ENCODE measurements at regions not wholly inside any gene's neighbourhood (a gene's known extent, or its start where the extent isn't known, plus 50 kb on each side); places are given as distances from the start of the nearest gene placed in this dataset.

DNA sequence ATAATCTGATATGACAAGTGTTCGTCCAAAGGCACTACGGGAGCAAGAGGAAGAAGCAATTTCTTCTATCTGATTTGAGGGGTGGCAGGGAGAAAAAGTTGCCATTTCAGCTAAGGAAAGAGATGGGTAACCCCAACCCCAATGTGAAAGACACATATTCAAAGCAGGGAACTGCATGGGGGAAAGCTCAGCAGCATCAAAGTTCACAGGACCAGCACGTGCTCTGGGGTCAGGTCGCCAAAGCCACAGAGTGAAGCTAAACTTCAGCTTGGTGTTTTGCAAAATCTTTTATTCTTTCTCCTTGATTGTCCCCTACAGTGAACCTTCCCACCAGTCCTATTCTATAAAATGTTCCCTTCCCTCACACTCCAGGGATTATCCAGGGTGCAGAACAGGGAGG, 112.8 kb upstream of the PPP2R2D start:
- no peaks in the 10 kb centered on the region for H3K36me3 ChIP-seq (replicated peaks; ENCODE audit: insufficient read depth, low read depth)
- H4K20me1 ChIP-seq (ENCODE audit: insufficient read depth, poor library complexity, severe bottlenecking) = no peaks in the 10 kb centered on the region
- H3K9me3 ChIP-seq (ENCODE audit: low read depth) = no peaks in the 10 kb centered on the region
- no peak for TF ChIP-seq EZH2phosphoT487 (IDR thresholded peaks at IDR 0.05; ENCODE audit: low read depth, severe bottlenecking, unreplicated experiment)
- TF ChIP-seq, protein P1, sequence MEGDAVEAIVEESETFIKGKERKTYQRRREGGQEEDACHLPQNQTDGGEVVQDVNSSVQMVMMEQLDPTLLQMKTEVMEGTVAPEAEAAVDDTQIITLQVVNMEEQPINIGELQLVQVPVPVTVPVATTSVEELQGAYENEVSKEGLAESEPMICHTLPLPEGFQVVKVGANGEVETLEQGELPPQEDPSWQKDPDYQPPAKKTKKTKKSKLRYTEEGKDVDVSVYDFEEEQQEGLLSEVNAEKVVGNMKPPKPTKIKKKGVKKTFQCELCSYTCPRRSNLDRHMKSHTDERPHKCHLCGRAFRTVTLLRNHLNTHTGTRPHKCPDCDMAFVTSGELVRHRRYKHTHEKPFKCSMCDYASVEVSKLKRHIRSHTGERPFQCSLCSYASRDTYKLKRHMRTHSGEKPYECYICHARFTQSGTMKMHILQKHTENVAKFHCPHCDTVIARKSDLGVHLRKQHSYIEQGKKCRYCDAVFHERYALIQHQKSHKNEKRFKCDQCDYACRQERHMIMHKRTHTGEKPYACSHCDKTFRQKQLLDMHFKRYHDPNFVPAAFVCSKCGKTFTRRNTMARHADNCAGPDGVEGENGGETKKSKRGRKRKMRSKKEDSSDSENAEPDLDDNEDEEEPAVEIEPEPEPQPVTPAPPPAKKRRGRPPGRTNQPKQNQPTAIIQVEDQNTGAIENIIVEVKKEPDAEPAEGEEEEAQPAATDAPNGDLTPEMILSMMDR (IDR thresholded peaks at IDR 0.05; ENCODE audit: poor library complexity) = no peak
- no peak overlapping the region for H3K4me2 ChIP-seq
- no peaks in the 10 kb centered on the region for H3K27me3 ChIP-seq
- DNase-seq (ENCODE audit: low spot score) = no peak
- H3K9me2 ChIP-seq (replicated peaks; ENCODE audit: insufficient read depth) = no peaks in the 10 kb centered on the region
- no peaks in the 10 kb centered on the region for H3K4me1 ChIP-seq (ENCODE audit: insufficient read depth)
- 80% methylated on average over 4 of the region's 4 CpGs for WGBS (ENCODE audit: low lambda C conversion rate, missing lambda C conversion rate)
- no peak overlapping the region for H3K4me3 ChIP-seq
- no peak overlapping the region for H2AFZ ChIP-seq
- no peaks in the 10 kb centered on the region for H3K79me2 ChIP-seq
- H3K27ac ChIP-seq = no peak overlapping the region

- H3K27me3 ChIP-seq = no peaks in the 10 kb centered on the region
- WGBS (ENCODE audit: low lambda C conversion rate, missing lambda C conversion rate) = 39% methylated on average over 6 of the region's 6 CpGs
- H3K9me2 ChIP-seq (replicated peaks; ENCODE audit: insufficient read depth) = no peaks in the 10 kb centered on the region
- no peak overlapping the region for H3K4me3 ChIP-seq
- no peak overlapping the region for H3K4me2 ChIP-seq
- no peaks in the 10 kb centered on the region for H4K20me1 ChIP-seq (ENCODE audit: insufficient read depth, poor library complexity, severe bottlenecking)
- no peaks in the 10 kb centered on the region for H3K79me2 ChIP-seq
- no peaks in the 10 kb centered on the region for H3K36me3 ChIP-seq (replicated peaks; ENCODE audit: insufficient read depth, low read depth)
- DNase-seq (ENCODE audit: low spot score) = peak; percentile 26
- H3K4me1 ChIP-seq (ENCODE audit: insufficient read depth) = no peaks in the 10 kb centered on the region
- no peak overlapping the region for H3K27ac ChIP-seq
- TF ChIP-seq, protein P1 (IDR thresholded peaks at IDR 0.05; ENCODE audit: poor library complexity) = no peak
- TF ChIP-seq EZH2phosphoT487 (IDR thresholded peaks at IDR 0.05; ENCODE audit: low read depth, severe bottlenecking, unreplicated experiment) = no peak
- no peak for TF ChIP-seq EZH2 (IDR thresholded peaks at IDR 0.05; ENCODE audit: borderline replicate concordance)
- no peaks in the 10 kb centered on the region for H3K9me3 ChIP-seq (ENCODE audit: low read depth)
- H2AFZ ChIP-seq = no peak overlapping the region
Measured at GRCh38 chr10:131788386-131788785, 112.4 kb upstream of the PPP2R2D start.

DNA sequence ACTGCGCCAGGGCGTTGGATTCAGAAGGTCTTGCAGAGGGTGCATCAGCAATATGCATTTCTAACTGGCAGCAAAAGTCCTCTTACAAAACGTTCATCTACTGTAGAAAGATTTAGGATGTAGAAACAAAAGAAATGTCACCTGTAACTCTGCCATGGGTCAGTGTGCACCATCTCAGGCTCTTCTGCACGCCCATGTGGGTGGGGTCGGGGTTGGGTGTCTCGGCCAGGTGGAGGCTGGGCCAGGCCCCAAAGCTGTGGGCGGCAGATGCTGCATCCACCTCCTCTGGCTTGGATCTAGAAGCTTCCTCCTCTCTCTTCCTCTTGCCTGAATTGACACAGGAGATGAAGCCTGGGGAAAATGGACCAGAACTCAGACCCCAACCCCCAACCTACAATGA, 111.3 kb upstream of the PPP2R2D start:
- Histone ChIP-seq H3K4me2 (no peak overlapping the region), H3K9me2 (replicated peaks; ENCODE audit: insufficient read depth) (no peaks in the 10 kb centered on the region), H3K9me3 (ENCODE audit: low read depth) (no peaks in the 10 kb centered on the region), H3K36me3 (replicated peaks; ENCODE audit: insufficient read depth, low read depth) (no peaks in the 10 kb centered on the region), H3K79me2 (no peaks in the 10 kb centered on the region), H3K27ac (no peak overlapping the region), H3K4me1 (ENCODE audit: insufficient read depth) (no peaks in the 10 kb centered on the region), H3K27me3 (no peaks in the 10 kb centered on the region), H2AFZ (no peak overlapping the region), H3K4me3 (no peak overlapping the region), H4K20me1 (ENCODE audit: insufficient read depth, poor library complexity, severe bottlenecking) (no peaks in the 10 kb centered on the region)
- WGBS (ENCODE audit: low lambda C conversion rate, missing lambda C conversion rate) = 88% methylated on average over 7 of the region's 7 CpGs
- DNase-seq (ENCODE audit: low spot score) = no peak
- TF ChIP-seq, protein P1 (IDR thresholded peaks at IDR 0.05; ENCODE audit: poor library complexity) = no peak
- no peak for TF ChIP-seq EZH2phosphoT487 (IDR thresholded peaks at IDR 0.05; ENCODE audit: low read depth, severe bottlenecking, unreplicated experiment)
- no peak for TF ChIP-seq EZH2 (IDR thresholded peaks at IDR 0.05; ENCODE audit: borderline replicate concordance)

DNA sequence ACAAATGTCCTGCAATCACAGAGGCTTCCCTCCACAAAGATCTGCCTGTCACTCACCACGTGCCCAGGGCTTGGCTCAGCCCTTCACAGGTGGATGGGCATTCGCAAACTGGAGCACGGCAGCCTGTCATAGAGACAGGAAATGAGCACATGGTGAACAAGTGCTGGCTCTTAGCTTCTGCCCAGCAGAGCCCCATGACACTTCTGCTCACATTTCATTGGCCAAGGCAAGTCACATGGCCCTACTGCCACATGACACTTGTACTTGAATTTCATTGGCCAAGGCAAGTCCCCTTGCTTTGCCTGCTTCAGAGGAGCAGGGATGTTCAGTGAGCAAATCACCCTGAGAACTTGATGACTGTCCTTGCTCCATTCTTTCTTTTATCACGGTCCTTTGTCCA, 110.8 kb upstream of the PPP2R2D start:
- 98% methylated on average over 4 of the region's 4 CpGs for WGBS (ENCODE audit: low lambda C conversion rate, missing lambda C conversion rate)
- no peaks in the 10 kb centered on the region for H3K27me3 ChIP-seq
- DNase-seq (ENCODE audit: low spot score) = no peak
- H3K4me2 ChIP-seq = no peak overlapping the region
- no peak overlapping the region for H2AFZ ChIP-seq
- no peak overlapping the region for H3K27ac ChIP-seq
- no peaks in the 10 kb centered on the region for H3K36me3 ChIP-seq (replicated peaks; ENCODE audit: insufficient read depth, low read depth)
- H4K20me1 ChIP-seq (ENCODE audit: insufficient read depth, poor library complexity, severe bottlenecking) = no peaks in the 10 kb centered on the region
- no peaks in the 10 kb centered on the region for H3K79me2 ChIP-seq
- H3K4me1 ChIP-seq (ENCODE audit: insufficient read depth) = no peaks in the 10 kb centered on the region
- no peak for TF ChIP-seq EZH2 (IDR thresholded peaks at IDR 0.05; ENCODE audit: borderline replicate concordance)
- TF ChIP-seq EZH2phosphoT487 (IDR thresholded peaks at IDR 0.05; ENCODE audit: low read depth, severe bottlenecking, unreplicated experiment) = no peak
- TF ChIP-seq, protein P1 (IDR thresholded peaks at IDR 0.05; ENCODE audit: poor library complexity) = no peak
- no peaks in the 10 kb centered on the region for H3K9me3 ChIP-seq (ENCODE audit: low read depth)
- H3K4me3 ChIP-seq = no peak overlapping the region
- no peaks in the 10 kb centered on the region for H3K9me2 ChIP-seq (replicated peaks; ENCODE audit: insufficient read depth)
